HCT116 (cell line): ENCODE measurements at regions not wholly inside any gene's neighbourhood (a gene's known extent, or its start where the extent isn't known, plus 50 kb on each side); places are given as distances from the start of the nearest gene placed in this dataset.

Source experiments
- ATAC-seq: fragments of 200-7000 bp; cut with Tn5 transposase; 2 replicates; pipeline ENCODE4 v1.9.1; 2020; ENCODE audit warnings: mild to moderate bottlenecking, moderate library complexity
- BruUV-seq: library from RNA; stranded (reverse); fragments of 400-500 nt; replicated peaks from 2 replicates; lab custom pipeline; 2021; lab: Mats Ljungman, UMichigan
- CTCF ChIA-PET: fragments of 300-600 bp; sonication (Branson Sonifier 250); formaldehyde crosslinking; loops from one replicate; lab custom pipeline; 2021; ENCODE audit warnings: antibody characterized with exemption; lab: Charles Lee
- POLR2A ChIA-PET: fragments of 300-600, 350-600 bp; sonication (Branson Sonifier 250); formaldehyde crosslinking; loops from one replicate; lab custom pipeline; 2021; ENCODE audit warnings: antibody characterized with exemption; lab: Charles Lee
- RAD21 ChIA-PET, 2 experiments: fragments of 300-600 bp; sonication (Branson Sonifier 250); formaldehyde crosslinking; loops; one replicate each; lab custom pipeline; 2023; ENCODE audit warnings: low total read pairs in 2 of 2; ENCODE audit not compliant: uncharacterized antibody in 2 of 2, unreplicated experiment in 2 of 2, low non-redundant PET in 1 of 2; lab: Charles Lee
- DNase-seq: peaks from one replicate; pipeline ENCODE4 v3.0.0-alpha.2; 2010; ENCODE audit warnings: low read depth, low spot score
- H2AFZ ChIP-seq: fragments of 200-600 bp; shearing (Covaris generic), sonication (generic); 2 replicates; pipeline ENCODE4 v1.6.1; 2017; ENCODE audit warnings: low read depth, mixed run types, mixed read lengths, antibody characterized with exemption, low read length; ENCODE audit not compliant: poor library complexity, severe bottlenecking
- H3K27ac ChIP-seq: 2 replicates; pipeline ENCODE4 v1.5.1; 2012; ENCODE audit warnings: low read depth, low read length
- H3K27me3 ChIP-seq: fragments of 200-600 bp; sonication (generic); 2 replicates; pipeline ENCODE4 v1.6.1; 2016; ENCODE audit warnings: mixed run types, low read length, mixed read lengths; ENCODE audit not compliant: insufficient read depth
- H3K36me3 ChIP-seq, 2 experiments: fragments of 200-500 bp in 1 of 2; fragments of 200-600 bp in 1 of 2; sonication (Bioruptor generic) in 1 of 2; sonication (generic) in 1 of 2; 2 replicates each; pipeline versions ENCODE4 v1.5.1 to v1.6.1; 2014 to 2016; ENCODE audit warnings: low read length in 2 of 2, inconsistent platforms in 1 of 2, mixed read lengths in 1 of 2, mixed run types in 1 of 2; ENCODE audit not compliant: insufficient read depth in 2 of 2, control insufficient read depth in 1 of 2
- H3K4me1 ChIP-seq, 2 experiments: fragments of 200-600 bp in 1 of 2; sonication (generic) in 1 of 2; 2 replicates each; pipeline versions ENCODE4 v1.5.1 to v1.6.1; 2012 to 2017; ENCODE audit warnings: low read length in 2 of 2, inconsistent platforms in 1 of 2, mild to moderate bottlenecking in 1 of 2, mixed read lengths in 1 of 2, mixed run types in 1 of 2, moderate library complexity in 1 of 2; ENCODE audit not compliant: insufficient read depth in 2 of 2, control insufficient read depth in 1 of 2
- H3K4me2 ChIP-seq: fragments of 200-600 bp; sonication (generic); 2 replicates; pipeline ENCODE4 v1.6.1; 2017; ENCODE audit warnings: mixed run types, low read length, mixed read lengths
- H3K4me3 ChIP-seq, 2 experiments: fragments of 200-600 bp in 1 of 2; sonication (generic) in 1 of 2; replicated peaks in 1 of 2; 2 replicates each; pipeline ENCODE4 v1.5.1; 2011 to 2016; ENCODE audit warnings: low read length in 2 of 2, control low read depth in 1 of 2, low read depth in 1 of 2, mild to moderate bottlenecking in 1 of 2, mixed read lengths in 1 of 2, mixed run types in 1 of 2
- H3K79me2 ChIP-seq: fragments of 200-600 bp; sonication (generic); 2 replicates; pipeline ENCODE4 v1.6.1; 2017; ENCODE audit warnings: mild to moderate bottlenecking, mixed run types, low read length, moderate library complexity, mixed read lengths; ENCODE audit not compliant: insufficient read depth
- H3K9ac ChIP-seq: fragments of 200-600 bp; sonication (generic); 2 replicates; pipeline ENCODE4 v1.6.1; 2016; ENCODE audit warnings: low read length, mixed read lengths
- H3K9me2 ChIP-seq: fragments of 200-600 bp; sonication (generic), shearing (Covaris generic); 2 replicates; pipeline ENCODE4 v1.6.1; 2017; ENCODE audit warnings: mixed run types, mild to moderate bottlenecking, moderate library complexity; ENCODE audit not compliant: insufficient read depth
- H3K9me3 ChIP-seq, 2 experiments: fragments of 200-500 bp in 1 of 2; fragments of 200-600 bp in 1 of 2; sonication (Bioruptor generic) in 1 of 2; sonication (generic) in 1 of 2; 2 replicates each; pipeline ENCODE4 v1.6.1; 2014 to 2017; ENCODE audit warnings: low read length in 2 of 2, mixed read lengths in 2 of 2, inconsistent platforms in 1 of 2, low read depth in 1 of 2, mild to moderate bottlenecking in 1 of 2, mixed run types in 1 of 2, moderate library complexity in 1 of 2; ENCODE audit not compliant: control insufficient read depth in 1 of 2, insufficient read depth in 1 of 2
- H4K20me1 ChIP-seq: fragments of 200-600 bp; sonication (generic), shearing (Covaris generic); 2 replicates; pipeline ENCODE4 v1.6.1; 2017; ENCODE audit warnings: mixed run types, mild to moderate bottlenecking, moderate library complexity; ENCODE audit not compliant: insufficient read depth
- ATF3 ChIP-seq: IDR thresholded peaks from 2 replicates; pipeline ENCODE4 v1.6.1; 2012
- CBX3 ChIP-seq: IDR thresholded peaks from 2 replicates; pipeline ENCODE4 v1.6.1; 2012; ENCODE audit warnings: low read depth
- CTCF ChIP-seq, 3 experiments: fragments of 200-600 bp in 1 of 3; sonication (generic) in 1 of 3; IDR thresholded peaks in 2 of 3; conservative IDR thresholded peaks in 1 of 3; 2 replicates each; pipeline ENCODE4 v1.5.1; 2012 to 2017; ENCODE audit warnings: low read depth in 2 of 3, low read length in 2 of 3, antibody characterized with exemption in 1 of 3, borderline replicate concordance in 1 of 3, control low read depth in 1 of 3, mild to moderate bottlenecking in 1 of 3, mixed read lengths in 1 of 3, mixed run types in 1 of 3, moderate library complexity in 1 of 3; ENCODE audit not compliant: insufficient read depth in 1 of 3
- ELF1 ChIP-seq: IDR thresholded peaks from 2 replicates; pipeline ENCODE4 v1.6.1; 2012; ENCODE audit warnings: low read depth, borderline replicate concordance
- EZH2phosphoT487 ChIP-seq: fragments of 200-600 bp; IDR thresholded peaks from 2 replicates; pipeline ENCODE4 v1.6.1; 2018; ENCODE audit warnings: antibody characterized with exemption, borderline replicate concordance
- JUND ChIP-seq: IDR thresholded peaks from 2 replicates; pipeline ENCODE4 v1.6.1; 2012
- MAX ChIP-seq: IDR thresholded peaks from 2 replicates; pipeline ENCODE4 v1.6.1; 2012
- POLR2A ChIP-seq: IDR thresholded peaks from 2 replicates; pipeline ENCODE4 v1.7.0; 2011; ENCODE audit warnings: borderline replicate concordance; ENCODE audit not compliant: insufficient read depth, insufficient read length; ENCODE audit errors: extremely low read depth
- POLR2AphosphoS5 ChIP-seq: IDR thresholded peaks from 2 replicates; pipeline ENCODE4 v1.6.1; 2011; ENCODE audit warnings: mild to moderate bottlenecking, low read depth, low read length, moderate library complexity
- RAD21 ChIP-seq: IDR thresholded peaks from 2 replicates; pipeline ENCODE4 v1.6.1; 2012; ENCODE audit warnings: low read depth, mild to moderate bottlenecking
- SP1 ChIP-seq: IDR thresholded peaks from 2 replicates; pipeline ENCODE4 v1.6.1; 2012; ENCODE audit warnings: low read depth
- ZBTB33 ChIP-seq: IDR thresholded peaks from 2 replicates; pipeline ENCODE4 v1.6.1; 2011; ENCODE audit warnings: mild to moderate bottlenecking, low read length, moderate library complexity; ENCODE audit not compliant: insufficient replicate concordance; ENCODE audit errors: extremely low read depth
- intact Hi-C: fragments of 100-400 bp; cut with micrococcal nuclease; formaldehyde crosslinking; loops from 2 replicates; pipeline ENCODE4 v1.10.0; 2022

GRCh38 chr1:14347186-14347585, 251.3 kb upstream of the KAZN start:
- intact Hi-C loops = no loop called here

More at GRCh38 chr1:14347186-14347585, 251.3 kb upstream of the KAZN start:
- BruUV-seq = no TSS peak
- ATAC-seq (no peak), DNase-seq (no peak)
- no peaks in the 10 kb centered on the region for H4K20me1 ChIP-seq
- H3K4me1 ChIP-seq = peaks cover 0 to 11% of the 10 kb centered on the region in 2 experiments; a peak in 3 of 4 replicates
- TF ChIP-seq ATF3 (no peak), RAD21 (no peak), CTCF (IDR thresholded peaks at IDR 0.05 in 2 of 3, conservative IDR thresholded peaks at IDR 0.05 in 1 of 3; ENCODE audit: borderline replicate concordance in 1 of 3, insufficient read depth in 1 of 3, low read depth in 2 of 3, low read length in 2 of 3) (no peak), CBX3 (no peak), JUND (no peak), EZH2phosphoT487 (no peak), POLR2A (no peak), ELF1 (no peak), SP1 (no peak), ZBTB33 (no peak), POLR2AphosphoS5 (no peak), MAX (no peak)
- H3K27ac ChIP-seq = no peak overlapping the region
- no peak overlapping the region for H3K4me2 ChIP-seq
- ChIA-PET CTCF (no interaction called here), RAD21 (no interaction called here), POLR2A (no interaction called here)
- H3K4me3 ChIP-seq = no peak overlapping the region
- H3K9me3 ChIP-seq = no peaks in the 10 kb centered on the region
- no peak overlapping the region for H3K9ac ChIP-seq
- H3K27me3 ChIP-seq = peaks cover 21% of the 10 kb centered on the region; the same call in 1 of the 2 replicates
- no peaks in the 10 kb centered on the region for H3K36me3 ChIP-seq
- no peaks in the 10 kb centered on the region for H3K79me2 ChIP-seq
- H2AFZ ChIP-seq = no peak overlapping the region
- H3K9me2 ChIP-seq = no peaks in the 10 kb centered on the region
